Testis (tissue), 2 donors: ENCODE measurements at regions not wholly inside any gene's neighbourhood (a gene's known extent, or its start where the extent isn't known, plus 50 kb on each side); places are given as distances from the start of the nearest gene placed in this dataset.

Source experiments
- DNase-seq: peaks from one replicate; pipeline ENCODE4 v3.0.0-alpha.2; 2019
- H3K27ac ChIP-seq, 2 donors: fragments of 200-600 bp; sonication (generic); one replicate each; pipeline ENCODE4 v1.5.1; 2019
- H3K27me3 ChIP-seq: fragments of 200-600 bp; sonication (generic); one replicate; pipeline ENCODE4 v1.5.1; 2019
- H3K36me3 ChIP-seq: fragments of 200-600 bp; sonication (generic); one replicate; pipeline ENCODE4 v1.5.1; 2017; ENCODE audit warnings: low read depth; ENCODE audit errors: missing control alignments
- H3K4me1 ChIP-seq: fragments of 200-600 bp; sonication (generic); one replicate; pipeline ENCODE4 v1.5.1; 2019
- H3K4me3 ChIP-seq, 2 donors: fragments of 200-600 bp; sonication (generic); one replicate each; pipeline ENCODE4 v1.5.1; 2017 to 2019
- H3K9me3 ChIP-seq: fragments of 200-600 bp; sonication (generic); one replicate; pipeline ENCODE4 v1.5.1; 2017
- CTCF ChIP-seq, 3 experiments: fragments of 450-650 bp in 2 of 3; fragments of 200-600 bp in 1 of 3; sonication (generic) in 1 of 3; IDR thresholded peaks; one replicate each; pipeline ENCODE4 v1.5.1; 2016 to 2019; ENCODE audit warnings: antibody characterized with exemption in 3 of 3, mild to moderate bottlenecking in 2 of 3, moderate library complexity in 1 of 3
- POLR2A ChIP-seq: fragments of 450-650 bp; IDR thresholded peaks from one replicate; pipeline ENCODE4 v1.6.1; 2017; ENCODE audit warnings: antibody characterized with exemption, mild to moderate bottlenecking, moderate library complexity
- WGBS, 2 donors: methylation state at CpG; one replicate each; pipeline ENCODE4 v1.1.5; 2018; 5-methylcytosine and 5-hydroxymethylcytosine counted together
- intact Hi-C: fragments of 100-400 bp; cut with DNase I; formaldehyde crosslinking; loops from one replicate; pipeline ENCODE4 v1.15.1; 2023; ENCODE audit warnings: low total_unique reads

- 74 to 84% methylated on average over 5 of the region's 5 CpGs for WGBS, 2 donors
- Histone ChIP-seq H3K4me3 (no peak overlapping the region), H3K9me3 (no peaks in the 10 kb centered on the region), H3K27me3 (no peaks in the 10 kb centered on the region), H3K4me1 (no peaks in the 10 kb centered on the region), H3K36me3 (no peaks in the 10 kb centered on the region), H3K27ac (no peak overlapping the region)
- intact Hi-C loops, result no loop called here
- no peak for TF ChIP-seq POLR2A
- no peak for TF ChIP-seq CTCF (IDR thresholded peaks at IDR 0.05)
- DNase-seq, result no peak
These were observed 656.2 kb downstream of the RAB28 start for GRCh38 chr4:12827966-12828365.

GRCh38 chr4:12791536-12791935 lies 692.6 kb downstream of the RAB28 start:
- TF ChIP-seq CTCF (IDR thresholded peaks at IDR 0.05) (no peak), POLR2A (no peak)
- 24 to 28% methylated on average over 4 of the region's 4 CpGs for WGBS, 2 donors
- Histone ChIP-seq H3K36me3 (no peaks in the 10 kb centered on the region), H3K4me1 (no peaks in the 10 kb centered on the region), H3K27me3 (no peaks in the 10 kb centered on the region), H3K9me3 (no peaks in the 10 kb centered on the region), H3K27ac (no peak overlapping the region), H3K4me3 (no peak overlapping the region)
- intact Hi-C loops, result no loop called here
- peak; percentile 28 for DNase-seq

- H3K4me1 ChIP-seq, result no peaks in the 10 kb centered on the region
- intact Hi-C loops, result no loop called here
- no peak for TF ChIP-seq POLR2A
- no peak for TF ChIP-seq CTCF (IDR thresholded peaks at IDR 0.05)
- no peaks in the 10 kb centered on the region for H3K36me3 ChIP-seq
- no peaks in the 10 kb centered on the region for H3K27me3 ChIP-seq
- no peak for DNase-seq
- no peak overlapping the region for H3K4me3 ChIP-seq
- WGBS, 2 donors, result 56 to 68% methylated on average over 1 of the region's 1 CpG
- no peaks in the 10 kb centered on the region for H3K9me3 ChIP-seq
- no peak overlapping the region for H3K27ac ChIP-seq
These were observed 696.9 kb downstream of the RAB28 start for GRCh38 chr4:12787261-12787660.

- Histone ChIP-seq H3K4me1 (no peaks in the 10 kb centered on the region), H3K9me3 (no peaks in the 10 kb centered on the region), H3K4me3 (no peak overlapping the region), H3K36me3 (no peaks in the 10 kb centered on the region), H3K27me3 (no peaks in the 10 kb centered on the region), H3K27ac (no peak overlapping the region)
- intact Hi-C loops, result no loop called here
- WGBS, 2 donors, result 79 to 85% methylated on average over 4 of the region's 4 CpGs
- TF ChIP-seq CTCF (IDR thresholded peaks at IDR 0.05), result no peak
- TF ChIP-seq POLR2A, result no peak
- DNase-seq, result no peak
These were observed 705.4 kb downstream of the RAB28 start for GRCh38 chr4:12778706-12779105.

- H3K36me3 ChIP-seq, result no peaks in the 10 kb centered on the region
- H3K9me3 ChIP-seq, result no peaks in the 10 kb centered on the region
- 85 to 87% methylated on average over 5 of the region's 5 CpGs for WGBS, 2 donors
- no peak overlapping the region for H3K27ac ChIP-seq
- no peaks in the 10 kb centered on the region for H3K4me1 ChIP-seq
- intact Hi-C loops, result no loop called here
- H3K27me3 ChIP-seq, result no peaks in the 10 kb centered on the region
- TF ChIP-seq POLR2A (no peak), CTCF (IDR thresholded peaks at IDR 0.05) (no peak)
- H3K4me3 ChIP-seq, result no peak overlapping the region
- no peak for DNase-seq
These were observed 705.9 kb downstream of the RAB28 start for GRCh38 chr4:12778191-12778590.
